Stimulated activated CD4-positive, alpha-beta T cell treated with anti-CD3 and anti-CD28 coated beads, TNF-alpha, amount 100 ng/mL, for 24 hours (primary cell): ENCODE measurements at regions not wholly inside any gene's neighbourhood (a gene's known extent, or its start where the extent isn't known, plus 50 kb on each side); places are given as distances from the start of the nearest gene placed in this dataset.

Source experiments
- DNase-seq, 3 experiments: peaks; one replicate each; pipeline ENCODE4 v3.0.0-alpha.2; 2020; ENCODE audit warnings: low read depth in 3 of 3

DNA sequence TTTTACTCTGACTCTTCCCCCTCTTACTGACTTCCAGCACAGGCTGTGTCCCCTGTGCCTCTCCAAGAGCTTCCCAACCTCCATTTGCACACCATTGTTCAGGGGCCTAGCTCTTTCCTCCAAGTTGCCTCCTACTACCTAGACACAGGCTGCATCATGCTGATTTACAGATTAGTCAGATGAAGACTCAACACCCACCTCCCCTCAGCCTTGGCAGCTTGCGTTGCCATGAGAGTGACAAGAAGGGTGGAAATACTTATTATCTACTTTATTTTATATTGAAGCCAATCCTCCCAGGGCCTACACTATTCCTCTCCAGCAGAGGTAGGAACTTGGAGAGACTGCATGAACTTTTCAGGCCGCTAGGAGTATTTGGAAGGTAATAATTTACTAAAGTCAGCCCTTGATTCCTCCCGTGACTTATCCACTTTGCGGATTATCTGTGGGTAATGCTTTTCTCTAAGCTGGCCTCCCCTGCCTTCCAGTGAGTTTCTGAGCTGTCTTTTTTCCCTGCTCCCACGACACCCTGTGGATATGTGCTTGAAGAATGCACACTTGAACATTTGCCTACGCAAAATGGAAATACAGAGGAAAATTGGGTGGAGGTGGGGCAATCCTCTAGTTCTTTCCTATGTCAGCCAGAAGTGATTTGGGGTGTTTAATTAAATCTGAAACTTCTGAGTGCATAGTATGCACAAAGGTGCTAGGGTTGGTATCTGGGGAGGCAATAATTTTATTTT, 74.1 kb upstream of the TMEM164 start:
- no peak for DNase-seq

DNA sequence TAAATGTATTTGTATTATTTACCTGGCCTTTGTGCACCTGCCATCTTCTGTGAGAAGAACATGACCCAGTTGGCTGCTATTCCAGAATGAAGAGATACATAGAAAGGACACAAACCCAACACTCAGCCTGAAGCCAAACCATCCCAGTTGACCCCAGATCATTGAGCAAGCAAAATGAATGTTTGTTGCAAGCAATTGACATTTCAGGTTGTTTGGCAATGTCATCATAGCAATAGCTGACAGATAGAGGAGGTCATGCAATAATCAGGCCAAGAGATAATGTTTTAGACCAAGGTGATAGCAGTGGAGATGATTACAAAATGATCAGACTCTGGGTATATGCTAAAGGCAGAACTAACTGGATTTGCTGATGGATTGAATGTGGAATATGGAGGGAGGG, 71.2 kb upstream of the TMEM164 start:
- DNase-seq: no peak

DNA sequence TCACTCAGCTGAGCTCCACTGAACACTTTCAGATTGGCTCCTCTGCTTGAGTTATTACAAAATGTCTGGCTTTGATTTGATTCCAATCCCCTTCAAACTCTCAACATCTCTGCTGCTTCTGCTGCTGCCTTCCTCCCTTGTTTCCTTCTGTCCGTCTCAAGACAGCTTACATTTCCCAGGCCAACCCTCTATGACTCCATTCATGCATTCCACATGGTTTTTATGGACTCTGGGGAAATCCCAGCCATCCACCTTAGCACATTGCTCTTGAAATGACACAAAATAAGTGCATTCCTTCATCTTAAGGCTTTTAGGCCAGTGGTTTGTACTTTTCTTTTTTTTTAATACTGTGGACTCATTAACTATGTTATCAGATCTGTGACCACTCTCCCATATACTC, 68.5 kb upstream of the TMEM164 start:
- DNase-seq: no peak

DNA sequence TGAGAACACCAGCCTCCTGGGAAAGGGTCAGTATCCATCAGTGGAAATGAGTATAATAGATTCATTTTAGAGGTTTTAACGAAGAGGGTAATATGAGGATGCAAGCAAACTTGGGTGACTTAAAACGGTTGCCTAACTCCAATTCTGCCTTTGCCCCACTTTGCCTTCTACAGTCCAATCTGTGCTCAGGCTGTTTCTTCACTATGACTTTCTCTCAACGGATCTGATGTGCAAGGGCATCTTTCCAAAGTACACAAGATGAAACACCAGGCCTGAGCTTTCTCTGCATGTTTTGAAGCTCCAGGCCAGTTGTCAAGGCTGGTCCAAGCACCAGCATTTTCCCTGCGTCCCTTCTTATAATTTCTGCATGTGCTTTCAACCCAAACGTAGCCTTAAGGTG, 68.0 kb upstream of the TMEM164 start:
- no peak for DNase-seq

DNA sequence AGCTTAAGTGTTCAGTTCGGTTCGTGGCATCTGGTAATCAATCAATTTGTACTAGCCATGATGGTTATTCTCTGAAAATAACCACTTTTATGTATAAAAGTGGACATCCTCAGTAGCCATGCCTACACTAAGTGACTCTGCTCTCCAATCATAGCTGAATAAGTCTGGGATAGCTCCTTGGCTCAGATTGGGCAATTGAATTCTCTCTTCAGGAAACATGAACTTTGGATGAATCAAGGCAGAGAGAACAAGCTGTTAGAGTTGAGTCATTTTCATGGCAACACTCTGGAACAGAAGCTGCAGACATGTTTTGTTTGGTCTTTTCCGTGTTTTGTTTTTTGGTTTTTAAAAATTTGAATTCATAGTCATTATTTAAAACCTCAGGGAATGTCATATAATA, 66.8 kb upstream of the TMEM164 start:
- DNase-seq: no peak

DNA sequence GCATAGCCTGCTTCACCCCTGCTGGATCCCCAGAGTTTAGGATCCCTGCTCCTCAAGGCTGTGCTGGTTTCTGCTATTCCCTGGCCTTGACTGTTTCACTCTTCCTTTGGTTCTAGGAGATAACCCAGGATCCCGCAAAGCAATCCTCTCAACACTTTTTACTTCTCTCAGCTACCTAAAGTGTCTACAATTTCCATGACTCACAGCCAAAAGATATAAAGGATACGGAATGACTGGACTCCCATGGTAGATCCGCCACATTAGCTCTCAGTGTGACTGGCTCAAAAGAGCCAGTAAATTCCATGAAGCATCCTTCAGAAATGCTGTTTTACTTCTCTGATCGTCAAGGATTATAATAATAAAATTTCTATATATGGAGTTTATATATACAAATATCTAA, 66.3 kb upstream of the TMEM164 start:
- DNase-seq: no peak

GRCh38 chrX:109939498-109939897, 63.4 kb upstream of the TMEM164 start:
- no peak for DNase-seq

DNA sequence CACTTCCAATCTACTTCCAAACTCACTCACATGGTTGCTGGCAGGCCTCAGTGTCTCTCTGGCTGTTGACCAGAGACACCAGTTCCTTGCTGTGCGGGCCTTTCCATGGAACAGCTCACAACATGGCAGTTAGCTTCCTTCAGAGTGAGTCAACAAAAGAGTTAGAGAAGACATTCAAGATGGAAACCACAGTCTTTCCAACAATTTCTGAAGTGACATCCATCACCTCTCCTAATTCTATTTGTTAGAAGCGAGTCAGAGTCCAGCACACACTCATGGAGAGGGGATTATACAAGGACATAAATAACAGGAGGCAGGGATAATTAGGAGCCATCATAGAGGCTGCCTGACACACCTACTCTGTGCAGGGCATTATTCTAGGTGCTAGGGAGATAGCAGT, 62.5 kb upstream of the TMEM164 start:
- no peak for DNase-seq

DNA sequence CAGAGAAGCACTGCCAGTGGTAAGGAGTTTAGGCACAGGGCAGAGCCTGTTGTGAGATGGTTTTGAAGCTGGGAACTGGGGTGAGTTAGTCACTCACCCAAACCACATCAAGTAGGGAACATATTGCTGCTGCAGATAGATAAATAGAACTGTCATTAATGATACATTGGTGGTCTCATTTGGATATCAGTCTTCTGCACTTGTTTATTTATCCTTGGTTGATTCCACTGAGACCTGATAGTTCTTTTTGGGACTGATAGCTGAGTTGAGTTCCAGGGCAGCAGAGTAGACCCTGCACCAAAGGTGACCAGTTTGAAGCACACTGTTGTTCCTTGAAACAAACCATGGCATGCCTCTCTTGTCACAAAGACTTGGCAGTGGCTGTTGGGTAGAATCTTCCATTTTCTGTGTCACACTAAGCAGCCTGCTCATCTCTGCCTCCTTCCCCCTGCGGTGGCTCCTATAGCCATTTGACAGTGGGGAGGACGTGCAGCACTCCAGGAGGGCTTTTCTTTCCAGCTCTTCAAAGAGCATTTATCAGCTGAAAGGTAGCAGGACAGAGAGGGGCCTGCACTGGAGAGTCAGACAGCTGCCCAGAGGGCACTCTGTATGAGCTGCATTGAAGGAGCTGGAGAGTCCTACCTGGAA, 59.7 kb upstream of the TMEM164 start:
- DNase-seq: no peak

- no peak for DNase-seq
These were observed 59.2 kb upstream of the TMEM164 start for GRCh38 chrX:109943740-109944092.

DNA sequence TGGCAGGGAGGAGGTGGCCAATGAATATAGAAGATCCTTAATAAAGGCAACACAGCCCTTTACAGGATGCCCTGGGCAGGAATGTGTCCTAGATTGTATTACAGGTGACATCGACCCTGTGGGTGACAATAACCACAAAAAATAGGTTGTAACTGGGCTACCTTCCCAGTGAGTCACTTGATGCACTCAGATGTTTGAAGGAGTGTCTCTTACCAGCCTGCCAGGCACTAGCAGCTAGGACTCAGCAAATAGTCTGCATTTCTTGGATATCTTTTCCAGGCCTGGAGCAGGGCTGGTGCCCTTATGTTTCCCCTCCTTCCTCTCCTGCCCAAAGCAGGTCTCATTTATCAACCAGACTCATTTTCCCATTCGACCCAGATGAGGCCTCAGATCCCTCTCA, 50.9 kb upstream of the TMEM164 start:
- no peak for DNase-seq

GRCh38 chrX:109952985-109953905, 49.7 kb upstream of the TMEM164 start:
- no peak for DNase-seq
